ENCODE measurements at regions not wholly inside any gene's neighbourhood (a gene's known extent, or its start where the extent isn't known, plus 50 kb on each side); places are given as distances from the start of the nearest gene placed in this dataset.

GRCh38 chr17:73968680-73969079 lies 234.8 kb upstream of the RPL38 start:
- FAIRE-seq (no peak), DNase-seq (ENCODE audit: low read depth in 1 of 2, low spot score in 2 of 2) (no peak)
- peaks cover 0 to 3% (median 0%) of the 10 kb centered on the region in 4 experiments; a peak in 2 of 7 replicates for H3K4me1 ChIP-seq (replicated peaks in 1 of 4; ENCODE audit: control insufficient read depth in 3 of 4, insufficient read depth in 4 of 4, low read length in 3 of 4)
- no peak overlapping the region for H2BK20ac ChIP-seq (ENCODE audit: low read length)
- H2BK120ac ChIP-seq (replicated peaks; ENCODE audit: low read depth, low read length), result no peak overlapping the region
- H2BK5ac ChIP-seq (ENCODE audit: low read depth, low read length), result no peak overlapping the region
- no peak overlapping the region for H3K4ac ChIP-seq (replicated peaks; ENCODE audit: insufficient read length, low read depth, low read length)
- H3K56ac ChIP-seq (replicated peaks; ENCODE audit: insufficient read length, low read depth, low read length), result no peak overlapping the region
- no peak overlapping the region for H3K23ac ChIP-seq (ENCODE audit: insufficient read length)
- ChIA-PET CTCF (ENCODE audit: partially characterized antibody) (interaction anchor here (0.9 to 3.5 kb wide), 13 partner anchors 9 to 321 kb away, joined by 3 to 13 read pairs (median 3); no protein-coding TSS in a partner anchor), POLR2A (ENCODE audit: partially characterized antibody) (no interaction called here)
- no peaks in the 10 kb centered on the region for H3K79me2 ChIP-seq (ENCODE audit: control insufficient read depth in 1 of 2, insufficient read depth in 2 of 2, low read length in 2 of 2)
- no peak overlapping the region for H3K4me2 ChIP-seq (ENCODE audit: insufficient read depth in 1 of 2, low read depth in 2 of 2, low read length in 2 of 2)
- H3K79me1 ChIP-seq (ENCODE audit: low read depth, low read length), result no peaks in the 10 kb centered on the region
- TF ChIP-seq TAF1 (IDR thresholded peaks at IDR 0.05; ENCODE audit: low read depth, low read length) (no peak), RAD21 (IDR thresholded peaks at IDR 0.05 in 1 of 2, conservative IDR thresholded peaks at IDR 0.05 in 1 of 2; ENCODE audit: low read depth in 2 of 2, low read length in 2 of 2) (peak; percentile 28 to 36), USF2 (IDR thresholded peaks at IDR 0.05; ENCODE audit: low read length) (no peak), KDM4A (IDR thresholded peaks at IDR 0.05; ENCODE audit: low read depth, low read length, severe bottlenecking) (no peak), CBX8 (IDR thresholded peaks at IDR 0.05; ENCODE audit: borderline replicate concordance, low read depth, low read length) (no peak), SRF (IDR thresholded peaks at IDR 0.05; ENCODE audit: low read depth, low read length) (no peak), SP2 (IDR thresholded peaks at IDR 0.05; ENCODE audit: low read length) (no peak), RBBP5 (IDR thresholded peaks at IDR 0.05; ENCODE audit: borderline replicate concordance, low read depth, low read length) (no peak)
- TF ChIP-seq, protein P1, sequence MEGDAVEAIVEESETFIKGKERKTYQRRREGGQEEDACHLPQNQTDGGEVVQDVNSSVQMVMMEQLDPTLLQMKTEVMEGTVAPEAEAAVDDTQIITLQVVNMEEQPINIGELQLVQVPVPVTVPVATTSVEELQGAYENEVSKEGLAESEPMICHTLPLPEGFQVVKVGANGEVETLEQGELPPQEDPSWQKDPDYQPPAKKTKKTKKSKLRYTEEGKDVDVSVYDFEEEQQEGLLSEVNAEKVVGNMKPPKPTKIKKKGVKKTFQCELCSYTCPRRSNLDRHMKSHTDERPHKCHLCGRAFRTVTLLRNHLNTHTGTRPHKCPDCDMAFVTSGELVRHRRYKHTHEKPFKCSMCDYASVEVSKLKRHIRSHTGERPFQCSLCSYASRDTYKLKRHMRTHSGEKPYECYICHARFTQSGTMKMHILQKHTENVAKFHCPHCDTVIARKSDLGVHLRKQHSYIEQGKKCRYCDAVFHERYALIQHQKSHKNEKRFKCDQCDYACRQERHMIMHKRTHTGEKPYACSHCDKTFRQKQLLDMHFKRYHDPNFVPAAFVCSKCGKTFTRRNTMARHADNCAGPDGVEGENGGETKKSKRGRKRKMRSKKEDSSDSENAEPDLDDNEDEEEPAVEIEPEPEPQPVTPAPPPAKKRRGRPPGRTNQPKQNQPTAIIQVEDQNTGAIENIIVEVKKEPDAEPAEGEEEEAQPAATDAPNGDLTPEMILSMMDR (IDR thresholded peaks at IDR 0.05; ENCODE audit: control extremely low read depth in 1 of 3, insufficient read depth in 1 of 3, low read depth in 1 of 3, low read length in 3 of 3), result peak in 2 of 3 experiments; percentile 12 to 33; a peak in 2 of 4 replicates
- no peak overlapping the region for H4K8ac ChIP-seq (ENCODE audit: extremely low read depth, insufficient read depth, low read length)
- no peaks in the 10 kb centered on the region for H3K27me3 ChIP-seq (replicated peaks in 1 of 4; ENCODE audit: control insufficient read depth in 3 of 4, extremely low read depth in 1 of 4, insufficient read depth in 3 of 4, low read length in 3 of 4)
- H2BK15ac ChIP-seq (ENCODE audit: low read length), result 0 out of 2 replicates have a peak overlapping the region, but pooled peaks have one; percentile 53
- H3K23me2 ChIP-seq (ENCODE audit: low read depth, low read length), result no peaks in the 10 kb centered on the region
- no peaks in the 10 kb centered on the region for H3K36me3 ChIP-seq (ENCODE audit: control insufficient read depth in 2 of 4, insufficient read depth in 4 of 4, low read length in 3 of 4)
- 84% methylated on average over 3 of the region's 3 CpGs; no CpG with 5 or more reads in 1 of the 2 experiments for WGBS, 2 experiments (ENCODE audit: extremely low coverage in 1 of 2, insufficient coverage in 1 of 2, insufficient read length in 1 of 2, insufficient replicate concordance in 2 of 2, low coverage in 1 of 2, low lambda C conversion rate in 2 of 2, missing lambda C conversion rate in 1 of 2)
- H3K14ac ChIP-seq (ENCODE audit: insufficient read length), result no peak overlapping the region
- no peak overlapping the region for H4K91ac ChIP-seq (replicated peaks; ENCODE audit: insufficient read length, low read length)
- H3K18ac ChIP-seq (ENCODE audit: extremely low read depth, low read length), result no peak overlapping the region
- H2AK5ac ChIP-seq (ENCODE audit: low read depth, low read length), result no peak overlapping the region
- H3K27ac ChIP-seq (ENCODE audit: low read depth, low read length), result no peak overlapping the region
- no peak overlapping the region for H4K5ac ChIP-seq (ENCODE audit: insufficient read length, low read depth, low read length)
- no peak overlapping the region for H3K9ac ChIP-seq (replicated peaks in 1 of 4; ENCODE audit: extremely low read depth in 1 of 4, low read depth in 3 of 4, low read length in 3 of 4)
- no peaks in the 10 kb centered on the region; a peak in 1 of 4 replicates for H3K9me3 ChIP-seq (ENCODE audit: insufficient read depth in 2 of 2, low read depth in 1 of 2, low read length in 1 of 2)
- no peak overlapping the region for H2BK12ac ChIP-seq (ENCODE audit: low read depth, low read length)
- H3K4me3 ChIP-seq (ENCODE audit: extremely low read depth in 1 of 4, insufficient read depth in 2 of 4, low read depth in 3 of 4, low read length in 4 of 4), result no peak overlapping the region
- H4K20me1 ChIP-seq (replicated peaks in 1 of 2; ENCODE audit: control insufficient read depth in 1 of 2, insufficient read depth in 2 of 2, low read length in 2 of 2), result no peaks in the 10 kb centered on the region
- H2AFZ ChIP-seq (ENCODE audit: low read length), result 0 out of 2 replicates have a peak overlapping the region, but pooled peaks have one; percentile 48
